GM03348 (cell line): ENCODE measurements at regions not wholly inside any gene's neighbourhood (a gene's known extent, or its start where the extent isn't known, plus 50 kb on each side); places are given as distances from the start of the nearest gene placed in this dataset.
A peak's percentile ranks its signal among the peaks of the same experiment; 100 is the strongest.

Experiments used
- DNase-seq: peaks from one replicate; pipeline ENCODE4 v3.0.0; 2012; ENCODE audit warnings: low spot score

GRCh38 chr4:159038536-159038935 lies 64.3 kb upstream of the RAPGEF2 start:
- DNase-seq: no peak

GRCh38 chr4:159041054-159042034 lies 61.5 kb upstream of the RAPGEF2 start:
- no peak for DNase-seq

- no peak for DNase-seq
Measured at GRCh38 chr4:159042097-159042605, 60.7 kb upstream of the RAPGEF2 start.

- DNase-seq: no peak
Measured at GRCh38 chr4:159042868-159043267, 60.0 kb upstream of the RAPGEF2 start.

- DNase-seq: no peak
Measured at GRCh38 chr4:159043861-159044260, 59.0 kb upstream of the RAPGEF2 start.

GRCh38 chr4:159045321-159045720 lies 57.6 kb upstream of the RAPGEF2 start:
- DNase-seq: no peak

- DNase-seq: no peak
Measured at GRCh38 chr4:159046683-159047082, 56.2 kb upstream of the RAPGEF2 start.

GRCh38 chr4:159047478-159048165 lies 55.3 kb upstream of the RAPGEF2 start:
- DNase-seq: no peak

- DNase-seq: peak; percentile 65
Measured at GRCh38 chr4:159048166-159048886, 54.6 kb upstream of the RAPGEF2 start.

GRCh38 chr4:159049780-159050375 lies 53.0 kb upstream of the RAPGEF2 start:
- no peak for DNase-seq

GRCh38 chr4:159051245-159052071 lies 51.4 kb upstream of the RAPGEF2 start:
- no peak for DNase-seq

- DNase-seq: no peak
Measured at GRCh38 chr4:159052315-159052714, 50.6 kb upstream of the RAPGEF2 start.
